Liver (tissue), 8 donors: ENCODE measurements at regions not wholly inside any gene's neighbourhood (a gene's known extent, or its start where the extent isn't known, plus 50 kb on each side); places are given as distances from the start of the nearest gene placed in this dataset.

Source experiments
- DNase-seq: peaks from one replicate; pipeline ENCODE4 v3.0.0-alpha.2; 2017; ENCODE audit warnings: low spot score
- H3K27ac ChIP-seq, 2 donors: one replicate each; pipeline ENCODE4 v1.7.0; 2013; ENCODE audit warnings: inconsistent platforms in 2 of 2, low read length in 2 of 2, control low read depth in 1 of 2, low read depth in 1 of 2, mild to moderate bottlenecking in 1 of 2
- H3K27me3 ChIP-seq, 4 donors: one replicate each; pipeline versions ENCODE4 v1.6.1 to v1.7.0; 2013; ENCODE audit warnings: low read length in 3 of 4, inconsistent platforms in 1 of 4, mild to moderate bottlenecking in 1 of 4, moderate library complexity in 1 of 4; ENCODE audit not compliant: control insufficient read depth in 4 of 4, insufficient read depth in 4 of 4
- H3K36me3 ChIP-seq, 4 donors: one replicate each; pipeline versions ENCODE4 v1.6.1 to v1.7.0; 2013; ENCODE audit warnings: low read length in 3 of 4, mild to moderate bottlenecking in 3 of 4, low read depth in 1 of 4, moderate library complexity in 1 of 4; ENCODE audit not compliant: control insufficient read depth in 4 of 4, insufficient read depth in 3 of 4
- H3K4me1 ChIP-seq, 4 donors: one replicate each; pipeline versions ENCODE4 v1.6.1 to v1.7.0; 2013; ENCODE audit warnings: low read length in 3 of 4, mild to moderate bottlenecking in 3 of 4, moderate library complexity in 1 of 4; ENCODE audit not compliant: control insufficient read depth in 4 of 4, insufficient read depth in 4 of 4
- H3K4me3 ChIP-seq, 3 donors: one replicate each; pipeline versions ENCODE4 v1.6.1 to v1.7.0; 2013; ENCODE audit warnings: low read length in 3 of 3, control low read depth in 1 of 3, low read depth in 1 of 3, mild to moderate bottlenecking in 1 of 3
- H3K9ac ChIP-seq, 2 donors: one replicate each; pipeline ENCODE4 v1.7.0; 2013; ENCODE audit warnings: low read length in 2 of 2, mild to moderate bottlenecking in 2 of 2, moderate library complexity in 2 of 2, control low read depth in 1 of 2, low read depth in 1 of 2
- H3K9me3 ChIP-seq, 4 donors: one replicate each; pipeline versions ENCODE4 v1.6.1 to v1.7.0; 2013; ENCODE audit warnings: low read length in 3 of 4; ENCODE audit not compliant: control insufficient read depth in 4 of 4
- ATF3 ChIP-seq: IDR thresholded peaks from 2 replicates; pipeline ENCODE4 v1.6.1; 2016; ENCODE audit warnings: antibody characterized with exemption
- CTCF ChIP-seq: fragments of 150-350 bp; IDR thresholded peaks from 2 replicates; pipeline ENCODE4 v1.5.1; 2017; ENCODE audit warnings: improper control_type of control experiment, low read depth, low read length; ENCODE audit not compliant: missing input control
- EGR1 ChIP-seq, 2 donors: IDR thresholded peaks; 2 replicates each; pipeline ENCODE4 v1.6.1; 2016 to 2018; ENCODE audit warnings: antibody characterized with exemption in 2 of 2, low read depth in 2 of 2
- FOXA1 ChIP-seq: IDR thresholded peaks from 2 replicates; pipeline ENCODE4 v1.6.1; 2016; ENCODE audit warnings: antibody characterized with exemption
- FOXA2 ChIP-seq: IDR thresholded peaks from 2 replicates; pipeline ENCODE4 v1.6.1; 2016; ENCODE audit warnings: antibody characterized with exemption
- GABPA ChIP-seq, 2 donors: IDR thresholded peaks in 1 of 2; conservative IDR thresholded peaks in 1 of 2; 2 replicates each; pipeline ENCODE4 v1.6.1; 2016; ENCODE audit warnings: antibody characterized with exemption in 2 of 2, mild to moderate bottlenecking in 1 of 2, moderate library complexity in 1 of 2
- HNF4A ChIP-seq, 2 donors: conservative IDR thresholded peaks; 2 replicates each; pipeline ENCODE4 v1.6.1; 2016; ENCODE audit warnings: antibody characterized with exemption in 2 of 2, mild to moderate bottlenecking in 2 of 2
- JUND ChIP-seq, 2 donors: IDR thresholded peaks; 2 replicates each; pipeline ENCODE4 v1.6.1; 2016; ENCODE audit warnings: antibody characterized with exemption in 2 of 2
- NR2F2 ChIP-seq: IDR thresholded peaks from 2 replicates; pipeline ENCODE4 v1.6.1; 2016; ENCODE audit warnings: antibody characterized with exemption
- RAD21 ChIP-seq, 2 donors: IDR thresholded peaks; 2 replicates each; pipeline ENCODE4 v1.6.1; 2016; ENCODE audit warnings: antibody characterized with exemption in 2 of 2, mild to moderate bottlenecking in 2 of 2
- REST ChIP-seq: IDR thresholded peaks from 2 replicates; pipeline ENCODE4 v1.6.1; 2016; ENCODE audit warnings: antibody characterized with exemption, mild to moderate bottlenecking
- RXRA ChIP-seq, 2 donors: IDR thresholded peaks; 2 replicates each; pipeline ENCODE4 v1.6.1; 2017 to 2018; ENCODE audit warnings: antibody characterized with exemption in 2 of 2, mild to moderate bottlenecking in 1 of 2
- SP1 ChIP-seq: IDR thresholded peaks from 2 replicates; pipeline ENCODE4 v1.6.1; 2018; ENCODE audit warnings: antibody characterized with exemption, mild to moderate bottlenecking
- TAF1 ChIP-seq: conservative IDR thresholded peaks from 2 replicates; pipeline ENCODE4 v1.6.1; 2016; ENCODE audit warnings: antibody characterized with exemption, mild to moderate bottlenecking
- YY1 ChIP-seq: IDR thresholded peaks from 2 replicates; pipeline ENCODE4 v1.6.1; 2016; ENCODE audit warnings: antibody characterized with exemption, mild to moderate bottlenecking
- ZBTB33 ChIP-seq: IDR thresholded peaks from 2 replicates; pipeline ENCODE4 v1.6.1; 2016; ENCODE audit warnings: antibody characterized with exemption
- WGBS: extraction: QIAGEN DNeasy Blood & Tissue Kit; methylation state at CpG from one replicate; pipeline ENCODE4 v1.1.7; 2013; 5-methylcytosine and 5-hydroxymethylcytosine counted together
- donor health status: healthy.
- donor health status: healthy.
- donor health status: healthy.
- donor health status: healthy.
- donor health status: healthy.

- WGBS, result 52% methylated on average over 6 of the region's 6 CpGs
- Histone ChIP-seq H3K9me3 (peaks cover 0 to 5% (median 2%) of the 10 kb centered on the region in 4 donors), H3K4me3 (no peak overlapping the region), H3K4me1 (peaks cover 0 to 6% (median 0%) of the 10 kb centered on the region in 4 donors), H3K27ac (no peak overlapping the region), H3K27me3 (peaks cover 0 to 4% (median 0%) of the 10 kb centered on the region in 4 donors), H3K36me3 (no peaks in the 10 kb centered on the region), H3K9ac (no peak overlapping the region)
- TF ChIP-seq FOXA1, result no peak
- no peak for TF ChIP-seq ATF3
- DNase-seq, result no peak
These were observed 237.0 kb downstream of the NFATC2 start for GRCh38 chr20:51305316-51306052.

GRCh38 chr20:51303731-51304670 lies 238.5 kb downstream of the NFATC2 start:
- Histone ChIP-seq H3K9me3 (peaks cover 0 to 5% (median 4%) of the 10 kb centered on the region in 4 donors), H3K27me3 (peaks cover 0 to 4% (median 0%) of the 10 kb centered on the region in 4 donors), H3K27ac (no peak overlapping the region), H3K9ac (no peak overlapping the region), H3K4me1 (peaks cover 0 to 6% (median 0%) of the 10 kb centered on the region in 4 donors), H3K4me3 (no peak overlapping the region), H3K36me3 (no peaks in the 10 kb centered on the region)
- WGBS, result 87% methylated on average over 11 of the region's 11 CpGs
- no peak for DNase-seq
- TF ChIP-seq ZBTB33 (no peak), FOXA2 (no peak), RAD21 (IDR thresholded peaks at IDR 0.05) (no peak), EGR1 (IDR thresholded peaks at IDR 0.05; ENCODE audit: low read depth in 2 of 2) (no peak), YY1 (no peak), RXRA (IDR thresholded peaks at IDR 0.05) (no peak), JUND (IDR thresholded peaks at IDR 0.05) (no peak), GABPA (IDR thresholded peaks at IDR 0.05 in 1 of 2, conservative IDR thresholded peaks at IDR 0.05 in 1 of 2) (no peak), CTCF (no peak), HNF4A (conservative IDR thresholded peaks at IDR 0.05) (no peak), TAF1 (no peak), NR2F2 (no peak), FOXA1 (no peak), REST (no peak), SP1 (no peak)
